GM21360 (cell line): ENCODE measurements at regions not wholly inside any gene's neighbourhood (a gene's known extent, or its start where the extent isn't known, plus 50 kb on each side); places are given as distances from the start of the nearest gene placed in this dataset.
"Not testable (repeated sequence)": the region's sequence is repeated elsewhere in the genome, so short reads cannot be mapped to it uniquely, and the experiment has no call there.

Experiments
- ATAC-seq: cut with Tn5 transposase; IDR thresholded peaks from one replicate; pipeline ENCODE4 v1.9.1; 2021; ENCODE audit warnings: mild to moderate bottlenecking, moderate library complexity; ENCODE audit not compliant: unreplicated experiment

DNA sequence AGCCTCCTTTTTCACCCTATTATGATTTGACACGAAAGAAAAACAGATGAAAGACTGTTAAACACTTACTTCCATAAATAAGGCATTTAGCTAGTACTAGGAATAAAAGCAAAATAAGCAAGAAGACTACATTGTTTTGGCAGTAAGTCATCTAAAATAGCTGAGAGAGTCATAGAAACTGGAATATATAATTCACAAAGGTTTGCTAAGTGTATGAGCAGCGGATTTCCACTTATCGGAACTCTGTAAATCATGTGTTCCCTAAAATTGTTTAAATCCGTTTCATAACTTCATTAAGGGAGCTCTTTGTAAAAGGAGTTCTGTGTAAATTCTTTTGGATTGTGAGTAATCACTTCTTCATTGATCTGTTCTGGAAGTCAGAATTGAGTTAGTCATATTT, 202.5 kb upstream of the CBLB start:
- ATAC-seq: no peak

DNA sequence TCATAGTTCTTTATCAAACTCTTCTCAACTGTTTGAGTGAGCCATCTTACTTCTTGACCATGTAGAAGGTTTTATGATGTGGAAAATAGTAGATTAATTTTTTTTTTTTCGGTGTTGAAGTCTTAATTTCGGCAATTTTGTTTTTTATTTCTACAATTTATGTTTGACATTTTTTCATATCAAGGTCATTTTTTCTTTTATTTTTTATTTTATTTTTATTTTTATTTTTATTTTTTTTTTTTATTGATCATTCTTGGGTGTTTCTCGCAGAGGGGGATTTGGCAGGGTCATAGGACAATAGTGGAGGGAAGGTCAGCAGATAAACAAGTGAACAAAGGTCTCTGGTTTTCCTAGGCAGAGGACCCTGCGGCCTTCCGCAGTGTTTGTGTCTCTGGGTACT, 203.8 kb upstream of the CBLB start:
- not testable (repeated sequence) for ATAC-seq

DNA sequence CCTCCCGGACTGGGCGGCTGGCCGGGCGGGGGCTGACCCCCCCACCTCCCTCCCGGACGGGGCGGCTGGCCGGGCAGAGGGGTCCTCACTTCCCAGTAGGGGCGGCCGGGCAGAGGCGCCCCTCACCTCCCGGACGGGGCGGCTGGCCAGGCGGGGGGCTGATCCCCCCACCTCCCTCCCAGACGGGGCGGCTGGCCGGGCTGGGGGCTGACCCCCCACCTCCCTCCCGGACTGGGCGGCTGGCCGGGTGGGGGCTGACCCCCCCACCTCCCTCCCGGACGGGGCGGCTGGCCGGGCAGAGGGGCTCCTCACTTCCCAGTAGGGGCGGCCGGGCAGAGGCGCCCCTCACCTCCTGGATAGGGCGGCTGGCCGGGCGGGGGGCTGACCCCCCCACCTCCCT, 205.0 kb upstream of the CBLB start:
- ATAC-seq: not testable (repeated sequence)

DNA sequence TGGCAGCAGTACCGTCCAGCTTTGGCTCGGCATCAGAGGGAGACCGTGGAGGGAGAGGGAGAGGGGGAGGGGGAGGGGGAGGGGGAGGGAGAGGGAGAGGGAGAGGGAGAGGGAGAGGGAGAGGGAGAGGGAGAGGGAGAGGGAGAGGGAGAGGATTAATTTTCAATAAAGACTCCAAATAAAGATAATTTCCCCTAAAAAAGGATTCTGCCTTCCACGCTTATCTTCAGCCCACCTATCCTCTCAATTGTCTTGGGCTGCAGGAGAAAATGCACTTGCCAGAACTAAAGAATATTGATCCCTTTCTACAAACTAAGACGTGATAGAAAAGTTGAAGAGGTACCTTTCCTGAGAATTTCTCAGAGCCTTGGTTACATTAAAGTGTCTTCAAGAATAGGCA, 206.9 kb upstream of the CBLB start:
- ATAC-seq: not testable (repeated sequence)

DNA sequence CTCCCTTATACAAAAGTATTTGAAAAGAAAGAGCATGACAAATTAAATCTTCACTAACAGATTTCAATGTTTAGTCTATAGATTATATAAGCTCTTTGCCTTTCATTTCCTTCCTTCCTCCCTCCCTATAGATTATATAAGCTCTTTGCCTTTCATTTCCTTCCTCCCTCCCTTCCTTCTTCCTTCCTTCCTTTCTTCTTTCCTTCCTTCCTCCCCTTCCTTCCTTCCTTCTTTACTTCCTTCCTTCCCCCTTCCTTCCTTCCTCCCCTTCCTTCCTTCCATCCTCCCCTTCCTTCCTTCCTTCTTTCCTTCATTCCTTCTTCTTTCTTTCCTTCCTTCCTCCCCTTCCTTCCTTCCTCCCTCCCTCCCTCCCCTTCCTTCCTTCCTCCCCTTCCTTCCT, 209.8 kb upstream of the CBLB start:
- no peak for ATAC-seq

DNA sequence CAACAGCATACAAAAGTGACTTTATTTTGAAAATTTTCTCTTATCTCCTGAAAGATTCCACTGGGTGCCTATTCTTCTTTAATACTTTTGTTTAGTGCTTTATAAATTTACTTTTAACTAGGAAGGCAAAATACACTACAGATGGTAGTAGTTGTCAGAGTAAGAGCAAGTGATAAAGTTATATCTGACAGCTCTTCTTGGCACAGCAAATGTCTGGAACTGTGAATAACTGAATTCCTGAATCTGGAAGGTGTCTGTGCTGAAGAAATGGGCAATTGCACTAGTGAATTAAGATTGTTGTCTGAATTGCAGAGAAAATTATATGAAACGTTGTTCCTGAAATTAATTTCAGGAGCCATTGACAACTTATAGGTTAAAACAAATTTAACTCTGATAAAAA, 213.8 kb upstream of the CBLB start:
- ATAC-seq: no peak

DNA sequence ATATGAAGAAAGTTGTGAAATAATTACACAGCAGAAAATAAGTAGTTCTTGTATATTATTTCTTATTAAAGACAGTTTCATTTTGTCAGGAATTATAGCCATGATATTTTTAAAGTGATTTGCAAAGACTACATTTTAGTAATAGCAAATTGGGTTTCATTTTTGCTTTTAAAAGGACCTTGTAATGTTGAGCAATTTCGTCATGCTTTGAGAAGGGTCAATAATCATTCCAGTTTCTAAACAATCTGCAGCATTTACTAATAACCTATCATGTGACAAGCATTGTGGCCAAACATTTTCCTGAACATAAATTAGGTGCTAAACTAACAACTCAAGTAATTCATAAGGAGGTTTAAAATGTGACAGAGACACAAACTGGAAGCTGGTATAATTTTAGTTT, 214.4 kb upstream of the CBLB start:
- peak; percentile 55 for ATAC-seq

DNA sequence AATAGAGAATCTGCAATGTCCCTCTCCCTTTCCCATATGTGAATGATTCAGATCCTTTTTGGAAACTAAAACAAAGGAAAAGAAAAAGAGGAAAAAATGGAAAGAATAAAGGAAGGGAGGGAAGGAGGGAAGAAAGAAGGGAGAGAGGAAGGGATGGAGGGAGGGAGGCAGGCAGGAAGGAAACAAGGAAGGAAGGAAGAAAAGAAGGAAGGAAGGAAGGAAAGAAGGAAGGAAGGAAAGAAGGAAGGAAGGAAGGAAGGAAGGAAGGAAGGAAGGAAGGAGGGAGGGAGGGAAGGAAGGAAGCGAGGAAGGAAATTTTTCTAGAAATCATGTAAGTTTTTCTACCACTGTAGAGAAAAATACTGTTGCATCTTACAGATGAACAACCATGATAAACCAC, 215.0 kb upstream of the CBLB start:
- ATAC-seq: no peak

DNA sequence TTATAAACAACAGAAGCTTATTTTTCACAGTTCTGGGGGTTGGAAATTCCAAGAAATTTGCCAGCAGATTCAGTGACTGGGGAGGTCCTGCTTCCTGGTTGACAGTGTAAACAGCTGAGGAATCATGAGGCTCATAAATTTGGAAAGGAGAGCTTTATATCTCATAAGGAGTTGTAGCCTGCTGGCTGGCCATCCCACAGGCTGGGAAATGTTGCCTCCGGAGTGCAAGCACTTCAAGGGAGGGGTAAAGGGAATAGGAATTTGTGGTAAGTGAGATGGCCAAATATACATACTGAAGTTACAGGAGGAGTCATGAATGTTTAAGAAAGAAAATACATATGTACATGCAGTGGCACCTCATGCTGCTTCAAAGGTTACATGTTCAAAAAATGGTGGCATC, 217.2 kb upstream of the CBLB start:
- no peak for ATAC-seq

DNA sequence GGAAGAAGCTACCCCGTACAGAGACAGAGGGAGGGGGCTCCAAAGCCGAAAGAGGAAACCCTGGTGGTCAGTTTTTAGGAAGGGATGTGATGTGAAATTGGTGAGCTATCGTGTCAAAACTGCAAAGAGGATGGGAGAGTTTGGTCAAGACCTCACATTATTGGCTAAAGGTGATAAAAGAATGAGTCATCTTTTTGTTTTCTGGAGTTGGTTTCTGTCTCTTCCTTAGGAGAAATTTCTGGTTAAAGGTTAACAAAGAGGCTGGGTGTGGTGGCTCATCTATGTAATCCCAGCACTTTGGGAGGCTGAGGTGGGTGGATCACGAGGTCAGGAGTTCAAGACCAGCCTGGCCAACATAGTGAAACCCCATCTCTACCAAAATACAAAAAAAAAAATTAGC, 217.8 kb upstream of the CBLB start:
- no peak for ATAC-seq

DNA sequence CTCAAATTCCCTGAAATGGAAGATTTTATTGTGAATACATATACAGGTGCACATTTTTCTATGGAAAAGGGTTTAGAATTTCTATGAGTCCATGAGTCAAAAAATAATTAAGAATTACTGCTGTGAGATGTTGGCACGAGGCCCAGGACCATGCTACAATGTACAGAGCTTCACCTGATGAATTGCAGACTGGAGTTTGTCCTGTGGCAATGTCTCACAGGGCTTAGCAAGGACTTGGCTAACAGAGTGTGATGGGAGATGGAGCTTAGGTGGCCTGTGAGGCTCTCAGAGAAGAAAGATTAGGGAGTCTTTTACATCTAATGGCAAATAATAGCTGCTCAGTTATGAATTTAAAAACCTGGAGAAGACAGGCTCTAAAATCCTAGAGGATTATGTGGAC, 219.5 kb upstream of the CBLB start:
- ATAC-seq: no peak

DNA sequence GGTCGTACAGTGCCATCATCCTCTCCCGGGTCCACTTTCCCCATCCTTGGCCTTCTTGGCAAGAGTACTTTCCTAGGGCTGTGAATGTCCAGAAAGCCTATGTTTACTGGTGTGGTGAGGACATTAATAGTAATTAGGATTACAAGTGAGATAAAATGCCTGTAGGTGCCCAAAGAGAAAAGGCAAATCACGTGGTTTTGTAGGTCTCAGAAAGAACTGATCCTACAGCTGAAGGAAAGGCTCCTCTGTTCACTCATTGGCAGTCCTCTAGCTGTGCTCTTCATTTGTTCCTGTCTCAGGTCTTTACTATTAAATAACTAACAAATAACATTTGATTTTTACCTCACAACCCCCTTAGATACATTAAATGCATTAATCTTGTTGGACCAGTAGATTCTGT, 220.1 kb upstream of the CBLB start:
- no peak for ATAC-seq

DNA sequence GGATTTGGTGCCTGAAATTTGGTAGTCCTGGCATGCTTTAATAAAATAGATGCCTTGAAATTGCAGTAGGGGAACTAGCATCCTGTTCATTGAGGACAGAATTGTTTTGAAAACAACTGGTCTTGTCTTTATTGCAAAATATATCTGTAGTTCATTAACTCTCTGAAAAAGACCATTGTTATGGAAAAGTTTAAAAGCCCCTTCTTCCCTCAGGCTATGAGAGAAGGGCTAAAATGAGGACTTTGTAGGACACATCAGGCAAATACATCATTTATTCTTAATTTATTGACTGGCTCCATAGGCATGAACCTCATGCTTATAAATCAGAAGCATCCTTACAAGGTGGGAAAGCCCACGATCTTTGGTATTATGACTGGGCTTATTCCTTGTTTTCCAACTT, 221.0 kb upstream of the CBLB start:
- no peak for ATAC-seq

DNA sequence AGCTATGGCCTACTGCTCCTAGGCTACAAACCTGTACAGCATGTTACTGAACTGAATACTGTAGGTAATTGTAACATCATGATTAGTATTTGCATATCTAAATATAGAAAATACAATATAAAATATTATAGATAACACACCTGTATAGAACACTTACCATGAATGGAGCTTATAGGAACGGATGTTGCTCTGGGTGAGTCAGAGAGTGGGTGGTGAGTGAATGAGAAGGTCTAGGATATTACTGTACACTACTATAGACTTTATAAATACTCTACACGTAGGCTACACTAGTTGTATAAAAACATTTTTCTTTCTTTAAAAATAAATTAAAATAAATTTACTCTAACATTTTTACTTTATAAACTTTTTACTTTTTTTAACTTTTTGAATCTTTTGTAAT, 224.0 kb upstream of the CBLB start:
- ATAC-seq: no peak

DNA sequence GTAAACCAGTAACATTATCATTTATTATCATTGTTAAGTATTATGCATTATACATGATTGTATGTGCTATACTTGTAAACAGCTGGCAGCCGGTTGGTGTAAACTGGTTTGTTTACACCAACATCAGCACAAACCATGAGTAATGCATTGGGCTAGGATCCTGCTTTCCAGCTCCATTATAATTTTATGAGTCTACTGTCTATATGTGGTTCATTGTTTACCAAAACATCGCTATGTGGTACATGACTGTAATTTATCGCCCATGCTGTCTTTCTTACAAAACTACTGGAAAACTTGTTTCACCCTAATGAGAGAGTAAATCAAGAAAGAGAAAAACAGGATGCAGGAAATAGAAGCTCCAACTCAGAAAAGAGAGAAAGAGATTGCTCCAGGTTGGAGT, 224.8 kb upstream of the CBLB start:
- no peak for ATAC-seq

DNA sequence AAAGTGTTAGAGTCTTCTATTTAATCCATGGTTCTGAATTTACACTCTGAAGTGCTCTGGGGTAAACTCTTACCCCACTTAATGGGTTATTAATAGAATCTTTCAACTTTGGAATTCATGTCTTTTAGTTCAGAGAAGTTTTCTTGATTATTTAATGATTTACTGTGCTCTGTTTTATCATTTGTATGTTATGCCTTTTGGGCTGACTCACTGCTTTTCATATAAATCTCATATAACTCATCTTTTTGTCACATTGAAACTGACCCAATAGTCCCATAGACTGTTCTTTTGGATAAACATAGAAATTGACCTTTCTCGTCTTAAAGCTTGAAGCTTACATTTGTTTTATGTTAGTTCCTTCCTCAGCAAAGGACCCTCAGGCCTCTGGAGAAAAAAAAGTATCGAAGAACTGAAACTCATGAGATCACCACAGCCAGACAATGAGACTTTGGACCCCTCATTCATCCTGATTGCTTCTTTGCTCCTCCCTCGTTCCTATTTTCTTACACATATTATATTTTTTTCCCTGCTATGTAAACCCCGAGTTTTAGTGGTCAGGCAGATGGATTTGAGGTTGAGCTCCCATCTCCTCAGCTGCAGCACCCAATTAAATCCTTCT, 229.1 kb upstream of the CBLB start:
- no peak for ATAC-seq

DNA sequence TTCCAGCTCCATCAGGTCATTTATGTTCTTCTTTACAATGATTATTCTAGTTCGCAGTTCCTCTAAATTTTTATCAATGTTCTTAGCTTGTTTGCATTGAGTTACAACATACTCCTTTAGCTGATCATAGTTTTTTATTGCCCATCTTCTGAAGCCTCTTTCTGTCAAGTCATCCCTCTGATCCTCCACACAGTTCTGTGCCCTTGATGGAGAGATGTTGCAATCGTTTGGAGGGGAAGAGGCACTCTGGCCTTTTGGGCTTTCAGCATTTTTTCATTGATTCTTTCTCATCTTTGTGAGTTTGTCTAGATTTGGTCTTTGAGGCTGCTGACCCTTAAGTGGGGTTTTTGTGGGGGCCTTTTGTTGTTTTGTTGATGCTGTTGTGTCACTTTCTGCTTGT, 234.6 kb upstream of the CBLB start:
- ATAC-seq: no peak

DNA sequence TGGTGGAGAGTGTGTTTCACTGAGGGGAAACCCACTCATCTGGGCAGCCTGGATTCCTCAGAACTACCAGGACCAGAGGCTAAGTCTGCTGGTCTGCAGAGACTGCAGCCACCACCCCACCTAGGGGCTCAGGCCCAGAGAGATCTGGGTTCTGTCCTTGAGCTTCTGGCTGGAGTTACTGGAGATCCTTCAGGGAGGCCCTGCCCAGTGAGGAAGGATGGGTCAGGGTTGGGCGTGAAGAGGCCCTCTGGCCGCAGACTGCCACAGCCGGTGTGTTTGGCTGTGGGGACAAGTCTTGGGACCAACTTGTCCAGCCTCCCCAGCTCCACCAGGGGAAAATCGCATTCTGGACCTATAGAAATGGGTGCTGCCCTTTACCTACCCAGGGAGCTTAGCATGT, 235.3 kb upstream of the CBLB start:
- no peak for ATAC-seq

DNA sequence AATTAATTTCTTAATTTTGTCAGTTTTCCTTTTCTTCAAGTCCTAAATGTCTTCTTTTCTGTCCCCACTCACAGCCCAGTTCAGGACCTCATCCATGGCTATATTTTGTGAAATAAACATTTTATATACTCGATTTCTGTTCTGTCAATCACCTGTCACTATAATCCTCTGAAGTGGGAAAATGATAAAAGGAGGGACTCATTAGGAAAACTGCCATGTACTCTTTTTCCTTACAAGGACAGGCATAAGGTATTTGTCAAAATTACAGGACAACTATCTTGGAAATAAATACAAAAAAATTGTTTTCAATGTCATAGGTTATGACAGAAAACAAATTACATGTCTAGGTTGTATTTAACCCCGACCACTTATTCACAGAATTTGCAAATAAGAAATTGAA, 240.1 kb upstream of the CBLB start:
- ATAC-seq: no peak

DNA sequence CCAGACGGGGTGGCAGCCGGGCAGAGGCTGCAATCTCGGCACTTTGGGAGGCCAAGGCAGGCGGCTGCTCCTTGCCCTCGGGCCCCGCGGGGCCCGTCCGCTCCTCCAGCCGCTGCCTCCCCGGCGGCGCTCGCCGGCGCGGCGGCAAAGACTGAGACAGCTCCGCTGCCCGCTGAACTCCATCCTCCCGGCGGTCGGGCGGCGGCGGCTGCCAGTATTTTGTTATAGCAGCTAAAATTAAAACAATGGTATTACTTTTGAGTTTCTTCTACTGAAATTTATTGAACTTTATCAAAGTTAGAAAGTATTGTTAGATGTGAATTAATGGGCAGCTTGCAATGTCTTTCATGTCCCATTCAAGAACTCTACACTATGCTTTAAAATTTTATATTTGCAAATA, 243.7 kb upstream of the CBLB start:
- not testable (repeated sequence) for ATAC-seq

DNA sequence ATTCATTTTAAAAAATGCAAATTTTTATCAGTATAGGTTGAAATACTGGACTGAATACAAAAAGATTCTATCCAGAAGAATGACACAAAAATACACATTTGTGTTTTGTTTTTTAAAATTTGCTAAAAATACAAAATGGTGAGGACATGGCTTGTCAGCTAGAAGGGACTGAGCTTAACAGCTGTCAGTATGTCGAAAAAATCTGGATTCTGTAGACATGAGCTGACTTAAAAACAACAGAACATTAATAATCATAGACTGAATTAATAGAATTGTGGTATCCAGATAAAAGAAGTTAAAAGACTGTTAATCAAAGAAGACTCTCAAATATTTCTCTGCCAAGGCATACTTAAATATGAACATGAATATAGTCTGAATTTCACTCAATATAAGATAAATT, 244.9 kb upstream of the CBLB start:
- ATAC-seq: no peak

DNA sequence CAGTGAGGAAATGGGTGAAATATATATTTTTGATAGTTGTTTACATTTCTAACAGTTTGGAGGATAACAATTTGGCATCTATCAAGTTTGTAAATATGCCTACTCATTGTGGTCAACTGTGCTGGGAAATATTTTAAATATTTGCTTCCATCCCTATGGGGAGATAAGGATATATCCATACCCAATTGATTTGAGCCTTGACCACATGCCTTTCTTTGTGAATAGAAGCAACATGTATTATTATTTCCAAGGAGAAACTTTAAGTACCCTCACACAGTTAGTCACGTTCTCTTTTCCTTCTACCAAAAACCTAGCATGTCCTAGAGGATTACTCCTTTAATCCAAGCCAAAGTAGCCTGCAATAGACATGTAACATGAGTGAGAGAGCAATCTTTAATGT, 245.4 kb upstream of the CBLB start:
- ATAC-seq: no peak

DNA sequence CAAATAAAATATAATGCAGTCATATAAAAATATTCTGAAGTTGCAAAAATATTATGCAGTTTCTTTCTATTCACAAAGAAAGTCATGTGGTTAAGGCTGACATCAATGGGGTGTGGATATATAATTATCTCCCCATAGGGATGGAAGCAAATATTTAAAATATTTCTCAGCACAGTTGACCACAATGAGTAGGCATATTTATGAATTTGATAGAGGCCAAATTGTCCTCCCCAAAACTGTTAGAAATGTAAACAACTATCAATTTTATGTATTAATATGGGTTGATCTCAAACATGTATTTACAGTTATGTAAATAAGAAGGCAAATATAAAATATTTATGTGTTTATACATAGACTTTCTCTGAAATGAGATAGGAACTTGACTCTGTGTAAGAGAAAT, 246.0 kb upstream of the CBLB start:
- ATAC-seq: no peak

DNA sequence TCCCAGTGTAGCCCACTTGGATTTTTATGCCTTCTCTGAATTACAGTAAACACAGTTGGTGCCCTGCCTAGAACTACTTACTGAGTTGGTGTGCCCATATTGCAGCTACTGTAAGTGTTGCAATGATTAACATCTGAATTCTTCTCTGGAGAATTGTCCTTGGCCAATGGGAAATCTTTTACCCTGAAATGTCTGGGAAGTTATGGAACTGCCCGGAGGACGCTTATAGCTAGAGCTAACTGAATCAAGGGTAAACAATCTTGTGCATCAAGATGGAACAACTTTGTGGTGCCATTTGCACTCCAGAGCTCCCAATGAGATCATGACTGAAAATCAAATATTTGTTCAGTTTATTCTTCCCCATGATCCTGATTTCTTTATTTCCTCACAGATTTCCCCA, 246.7 kb upstream of the CBLB start:
- no peak for ATAC-seq
